IPS-11a (cell line): ENCODE measurements at regions not wholly inside any gene's neighbourhood (a gene's known extent, or its start where the extent isn't known, plus 50 kb on each side); places are given as distances from the start of the nearest gene placed in this dataset.

Source experiments
- H3K4me3 ChIP-seq: one replicate; pipeline ENCODE4 v1.5.1; 2013; ENCODE audit warnings: low read depth, low read length, control low read depth

DNA sequence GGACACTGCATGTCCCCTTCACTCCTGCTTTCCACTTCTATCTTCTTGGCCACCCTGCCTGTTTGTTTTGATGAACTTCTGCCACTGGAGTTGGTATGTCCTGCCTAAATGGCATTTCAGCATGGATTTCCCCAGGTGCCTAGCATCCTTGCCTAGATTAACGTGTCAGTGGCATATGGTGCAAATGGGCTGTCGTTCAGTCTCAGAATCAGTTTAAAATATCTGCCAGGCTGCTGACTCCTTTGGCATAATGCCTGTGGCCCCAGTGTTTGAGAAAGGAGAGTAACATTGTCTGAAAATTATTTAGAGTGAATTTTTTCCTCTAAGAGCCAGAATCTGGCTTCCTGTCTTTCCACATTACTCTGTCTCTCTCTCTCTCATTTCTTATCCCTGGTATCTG is 64.9 kb upstream of the BARHL2 start:
- no peak overlapping the region for H3K4me3 ChIP-seq

DNA sequence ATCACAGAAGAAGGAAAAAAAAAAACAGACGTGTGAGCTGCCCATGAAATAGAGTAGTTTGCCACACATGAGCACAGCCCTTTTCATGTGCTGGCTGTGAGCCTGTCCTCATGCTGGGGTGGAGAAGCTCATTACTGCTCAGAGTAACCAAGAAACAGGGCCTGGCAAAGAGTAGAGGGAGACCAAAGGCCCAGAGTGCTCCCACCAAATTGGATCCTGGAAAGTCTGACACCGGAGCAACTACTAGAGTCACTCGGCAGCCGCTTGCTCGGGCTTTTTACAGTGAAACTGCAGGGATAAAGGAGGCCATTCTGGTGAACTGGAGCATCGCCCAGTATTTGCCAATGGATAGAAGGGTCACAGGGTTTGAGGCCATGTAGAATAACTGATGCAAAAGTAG is 64.4 kb upstream of the BARHL2 start:
- H3K4me3 ChIP-seq, result no peak overlapping the region

DNA sequence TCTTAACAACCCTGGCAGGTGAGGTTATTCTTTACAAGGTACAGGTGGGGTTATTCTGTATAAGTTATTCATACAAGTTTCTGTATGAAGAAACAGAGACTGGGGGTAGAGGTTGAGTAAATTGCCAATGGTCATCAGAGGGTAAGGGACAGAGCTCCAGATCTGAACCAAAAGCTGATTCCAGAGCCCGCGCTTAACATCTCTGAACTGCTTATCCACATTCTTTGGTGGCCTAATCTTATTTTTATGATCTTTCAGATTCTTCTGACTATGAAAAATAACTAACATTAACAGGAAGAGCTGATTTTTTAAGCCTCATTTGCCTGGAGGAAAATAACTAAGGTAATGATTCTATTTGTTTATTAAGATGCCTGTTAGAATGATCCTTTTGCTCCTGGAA is 63.9 kb upstream of the BARHL2 start:
- H3K4me3 ChIP-seq, result no peak overlapping the region

DNA sequence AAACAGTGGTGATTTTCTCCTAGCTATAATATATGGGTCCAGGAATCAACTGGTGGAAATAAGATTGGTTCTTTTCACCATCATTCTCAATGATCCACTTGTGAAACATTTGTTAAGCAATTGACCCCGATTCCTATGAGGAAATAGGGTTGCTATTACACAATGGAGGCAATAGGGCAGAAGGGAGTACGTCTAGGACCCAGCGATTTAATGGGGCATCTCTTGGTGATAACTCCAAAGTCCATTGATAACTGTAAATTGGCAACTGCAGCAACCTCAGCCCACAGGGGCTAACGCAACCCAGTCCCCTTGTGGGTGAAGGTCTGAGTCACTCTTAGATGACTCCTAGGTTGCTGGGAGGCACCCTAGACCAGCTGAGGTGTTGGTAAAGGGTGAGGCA is 62.5 kb upstream of the BARHL2 start:
- H3K4me3 ChIP-seq, result no peak overlapping the region

DNA sequence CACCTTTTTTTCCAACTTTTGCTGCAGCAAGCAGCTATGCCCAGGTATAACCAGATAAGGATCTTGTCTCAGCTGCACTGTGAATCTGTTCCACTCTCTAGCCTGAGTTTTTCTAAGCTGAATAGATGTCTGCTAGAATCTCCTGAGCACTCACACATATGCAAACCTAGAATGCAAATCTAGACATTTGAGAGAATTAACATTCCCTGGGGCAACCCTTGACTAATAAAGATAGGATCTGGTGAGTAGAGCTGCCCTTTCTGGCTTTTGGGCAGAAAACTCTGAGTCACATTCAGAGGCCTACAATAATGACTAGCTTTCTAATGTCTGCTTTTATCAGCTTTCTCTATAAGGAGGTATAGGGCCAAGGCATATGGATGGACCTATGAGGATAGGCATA is 61.4 kb upstream of the BARHL2 start:
- H3K4me3 ChIP-seq, result no peak overlapping the region

DNA sequence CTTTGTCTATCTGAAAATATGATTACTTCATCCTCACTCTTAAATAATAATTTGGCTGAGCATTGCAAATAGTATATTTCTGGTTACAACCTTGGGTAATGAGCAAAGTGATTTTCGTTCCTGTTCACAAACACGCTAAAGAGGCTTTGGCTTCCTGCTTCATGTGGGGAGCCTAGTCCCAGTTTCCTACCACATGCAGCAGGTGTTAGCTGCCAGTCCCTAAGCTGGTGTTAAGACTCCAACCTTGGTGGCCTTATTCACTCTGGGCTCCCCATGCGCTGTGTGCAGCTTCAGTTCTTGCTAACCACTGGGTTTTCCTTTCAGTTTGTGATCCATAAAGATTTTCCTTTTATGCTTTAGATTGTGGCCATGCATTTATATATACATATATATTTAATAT is 56.7 kb upstream of the BARHL2 start:
- H3K4me3 ChIP-seq, result no peak overlapping the region

DNA sequence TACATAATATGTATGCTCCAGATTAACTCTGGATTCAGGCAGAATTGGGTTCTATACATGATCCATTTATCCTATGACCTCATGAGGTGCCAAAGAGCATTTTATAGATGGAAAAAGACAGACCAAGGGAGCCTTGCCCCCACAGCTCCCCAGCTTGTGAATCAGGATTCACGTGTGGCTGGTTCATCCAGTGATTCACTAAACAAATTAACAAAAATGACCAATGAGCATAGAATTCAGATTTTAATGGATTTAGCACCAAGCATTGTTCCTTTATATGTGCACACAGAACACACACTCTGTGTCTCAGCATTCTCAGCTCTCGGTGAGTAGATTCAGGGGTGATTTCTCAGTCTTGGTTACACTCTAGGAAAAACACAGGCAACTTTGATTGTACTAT is 51.7 kb upstream of the BARHL2 start:
- H3K4me3 ChIP-seq, result no peak overlapping the region

DNA sequence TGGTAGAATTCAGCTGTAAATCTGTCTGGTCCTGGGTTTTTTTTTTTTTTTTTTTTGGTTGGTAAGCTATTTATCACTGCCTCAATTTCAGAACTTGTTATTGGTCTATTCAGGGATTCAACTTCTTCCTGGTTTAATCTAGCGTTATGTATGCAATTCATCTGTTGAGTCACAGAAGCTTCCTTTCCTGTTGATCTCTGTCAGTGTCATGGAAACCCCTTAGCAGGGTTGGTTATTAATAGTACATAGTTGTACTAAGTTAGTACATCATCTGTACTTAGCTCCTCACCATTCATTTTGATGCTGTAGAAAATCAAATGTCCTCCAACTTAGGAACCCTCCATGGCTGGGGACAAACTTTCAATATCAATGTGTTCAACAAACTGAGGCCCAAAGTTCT is 51.0 kb upstream of the BARHL2 start:
- no peak overlapping the region for H3K4me3 ChIP-seq
